Epithelial cell of proximal tubule (primary cell): ENCODE measurements at regions not wholly inside any gene's neighbourhood (a gene's known extent, or its start where the extent isn't known, plus 50 kb on each side); places are given as distances from the start of the nearest gene placed in this dataset.

Experiments used
- DNase-seq: peaks from one replicate; pipeline ENCODE4 v3.0.0-alpha.2; 2011; ENCODE audit warnings: low read depth
- H3K4me3 ChIP-seq: 2 replicates; pipeline ENCODE4 v1.5.1; 2011; ENCODE audit warnings: low read depth, mild to moderate bottlenecking, low read length
- CTCF ChIP-seq: conservative IDR thresholded peaks from 2 replicates; pipeline ENCODE4 v1.5.1; 2012; ENCODE audit warnings: low read depth, mild to moderate bottlenecking, low read length

GRCh38 chr1:182196897-182197870 lies 135.7 kb upstream of the ZNF648 start:
- no peak for DNase-seq
- no peak for TF ChIP-seq CTCF
- H3K4me3 ChIP-seq = no peak overlapping the region

GRCh38 chr1:182195733-182196132 lies 134.2 kb upstream of the ZNF648 start:
- H3K4me3 ChIP-seq = no peak overlapping the region
- TF ChIP-seq CTCF = no peak
- DNase-seq = no peak

GRCh38 chr1:182193908-182194550 lies 132.5 kb upstream of the ZNF648 start:
- no peak for TF ChIP-seq CTCF
- H3K4me3 ChIP-seq = no peak overlapping the region
- no peak for DNase-seq

GRCh38 chr1:182192966-182193365 lies 131.5 kb upstream of the ZNF648 start:
- no peak overlapping the region for H3K4me3 ChIP-seq

GRCh38 chr1:182192215-182192614 lies 130.7 kb upstream of the ZNF648 start:
- DNase-seq = no peak
- H3K4me3 ChIP-seq = no peak overlapping the region
- no peak for TF ChIP-seq CTCF

More at GRCh38 chr1:182192966-182193365, 131.5 kb upstream of the ZNF648 start:
- no peak for DNase-seq
- TF ChIP-seq CTCF = no peak

- no peak for DNase-seq
- H3K4me3 ChIP-seq = no peak overlapping the region
- no peak for TF ChIP-seq CTCF
Measured at GRCh38 chr1:182191381-182192115, 130.0 kb upstream of the ZNF648 start.
